HEK293T (cell line): ENCODE measurements at regions not wholly inside any gene's neighbourhood (a gene's known extent, or its start where the extent isn't known, plus 50 kb on each side); places are given as distances from the start of the nearest gene placed in this dataset.

Experiments
- ELF4 ChIP-seq: fragments of 450-650 bp; IDR thresholded peaks from 2 replicates; pipeline ENCODE4 v1.6.1; 2017; ENCODE audit warnings: antibody characterized with exemption
- LEF1 ChIP-seq: fragments of 450-650 bp; IDR thresholded peaks from 2 replicates; pipeline ENCODE4 v1.6.1; 2017; ENCODE audit warnings: mild to moderate bottlenecking, borderline replicate concordance
- SUZ12 ChIP-seq: fragments of 450-650 bp; IDR thresholded peaks from 2 replicates; pipeline ENCODE4 v1.6.1; 2016; ENCODE audit warnings: mild to moderate bottlenecking
- TF ChIP-seq, protein P1 (sequence below): fragments of 450-650 bp; IDR thresholded peaks from 2 replicates; pipeline ENCODE4 v1.6.1; 2016

DNA sequence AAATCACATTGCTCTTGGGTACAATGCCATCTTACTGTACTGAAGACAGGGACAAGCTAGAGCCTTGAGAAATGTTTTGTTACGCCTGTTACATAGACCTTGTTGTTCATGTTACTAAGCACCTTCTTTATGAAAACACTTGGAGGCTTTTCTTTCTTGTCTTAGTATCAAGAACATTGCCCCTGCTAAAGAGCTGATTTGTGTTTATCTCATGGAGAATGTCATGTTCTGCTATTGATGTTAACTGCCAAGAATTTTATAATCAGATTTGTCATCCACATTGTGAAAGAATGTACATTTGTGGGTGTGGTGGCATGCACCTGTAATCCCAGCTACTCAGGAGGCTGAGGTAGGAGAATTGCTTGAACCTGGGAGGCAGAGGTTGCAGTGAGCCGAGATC lies 431.3 kb upstream of the MDFIC2 start:
- TF ChIP-seq ELF4 = no peak
- TF ChIP-seq, protein P1, sequence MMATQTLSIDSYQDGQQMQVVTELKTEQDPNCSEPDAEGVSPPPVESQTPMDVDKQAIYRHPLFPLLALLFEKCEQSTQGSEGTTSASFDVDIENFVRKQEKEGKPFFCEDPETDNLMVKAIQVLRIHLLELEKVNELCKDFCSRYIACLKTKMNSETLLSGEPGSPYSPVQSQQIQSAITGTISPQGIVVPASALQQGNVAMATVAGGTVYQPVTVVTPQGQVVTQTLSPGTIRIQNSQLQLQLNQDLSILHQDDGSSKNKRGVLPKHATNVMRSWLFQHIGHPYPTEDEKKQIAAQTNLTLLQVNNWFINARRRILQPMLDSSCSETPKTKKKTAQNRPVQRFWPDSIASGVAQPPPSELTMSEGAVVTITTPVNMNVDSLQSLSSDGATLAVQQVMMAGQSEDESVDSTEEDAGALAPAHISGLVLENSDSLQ = no peak
- TF ChIP-seq LEF1 = no peak
- TF ChIP-seq SUZ12 = no peak
